ENCODE measurements at regions not wholly inside any gene's neighbourhood (a gene's known extent, or its start where the extent isn't known, plus 50 kb on each side); places are given as distances from the start of the nearest gene placed in this dataset.
A peak's percentile ranks its signal among the peaks of the same experiment; 100 is the strongest.
"Not testable (repeated sequence)": the region's sequence is repeated elsewhere in the genome, so short reads cannot be mapped to it uniquely, and the experiment has no call there.

- TF ChIP-seq CREB5 (CRISPR knock-in tag; IDR thresholded peaks at IDR 0.05; ENCODE audit: low read depth) (no peak), ESRRG (CRISPR knock-in tag; IDR thresholded peaks at IDR 0.05) (no peak), SNAI2 (CRISPR knock-in tag; IDR thresholded peaks at IDR 0.05) (no peak), BACH2 (CRISPR knock-in tag; IDR thresholded peaks at IDR 0.05; ENCODE audit: borderline replicate concordance) (no peak), GLIS3 (CRISPR knock-in tag; IDR thresholded peaks at IDR 0.05) (no peak), RARB (CRISPR knock-in tag; IDR thresholded peaks at IDR 0.05) (no peak), ZC3H10 (CRISPR knock-in tag; IDR thresholded peaks at IDR 0.05) (no peak), POU6F1 (CRISPR knock-in tag; IDR thresholded peaks at IDR 0.05; ENCODE audit: borderline replicate concordance, low read depth) (no peak)
- no peak for ATAC-seq
Observed at GRCh38 chr1:244154508-244154871, 103.4 kb downstream of the ZBTB18 start.

GRCh38 chr1:244154872-244155531, 103.9 kb downstream of the ZBTB18 start:
- ATAC-seq: peak; percentile 24; the same call in 1 of the 3 replicates
- TF ChIP-seq TOX (CRISPR knock-in tag; IDR thresholded peaks at IDR 0.05; ENCODE audit: borderline replicate concordance) (no peak), BACH2 (CRISPR knock-in tag; IDR thresholded peaks at IDR 0.05; ENCODE audit: borderline replicate concordance) (no peak), PPARA (CRISPR knock-in tag; IDR thresholded peaks at IDR 0.05; ENCODE audit: borderline replicate concordance) (no peak), SNAI2 (CRISPR knock-in tag; IDR thresholded peaks at IDR 0.05) (no peak), POU6F1 (CRISPR knock-in tag; IDR thresholded peaks at IDR 0.05; ENCODE audit: borderline replicate concordance, low read depth) (no peak), ZFP30 (CRISPR knock-in tag; IDR thresholded peaks at IDR 0.05) (no peak), ZFP3 (CRISPR knock-in tag; IDR thresholded peaks at IDR 0.05) (no peak), CSRNP3 (CRISPR knock-in tag; IDR thresholded peaks at IDR 0.05) (no peak), PATZ1 (CRISPR knock-in tag; IDR thresholded peaks at IDR 0.05; ENCODE audit: borderline replicate concordance) (no peak), RARB (CRISPR knock-in tag; IDR thresholded peaks at IDR 0.05) (no peak), TCF4 (CRISPR knock-in tag; IDR thresholded peaks at IDR 0.05; ENCODE audit: borderline replicate concordance) (no peak), CSDC2 (CRISPR knock-in tag; IDR thresholded peaks at IDR 0.05) (no peak), ESRRG (CRISPR knock-in tag; IDR thresholded peaks at IDR 0.05) (no peak), ZC3H10 (CRISPR knock-in tag; IDR thresholded peaks at IDR 0.05) (no peak), GLIS3 (CRISPR knock-in tag; IDR thresholded peaks at IDR 0.05) (no peak)

- no peak for ATAC-seq
- TF ChIP-seq ZFP30 (CRISPR knock-in tag; IDR thresholded peaks at IDR 0.05): no peak
- no peak for TF ChIP-seq CREB5 (CRISPR knock-in tag; IDR thresholded peaks at IDR 0.05; ENCODE audit: low read depth)
- TF ChIP-seq GLIS3 (CRISPR knock-in tag; IDR thresholded peaks at IDR 0.05): no peak
- no peak for TF ChIP-seq ARNTL (CRISPR knock-in tag; IDR thresholded peaks at IDR 0.05; ENCODE audit: borderline replicate concordance, low read depth)
- TF ChIP-seq TCF4 (CRISPR knock-in tag; IDR thresholded peaks at IDR 0.05; ENCODE audit: borderline replicate concordance): no peak
- TF ChIP-seq TSHZ2 (CRISPR knock-in tag; IDR thresholded peaks at IDR 0.05): no peak
- no peak for TF ChIP-seq PATZ1 (CRISPR knock-in tag; IDR thresholded peaks at IDR 0.05; ENCODE audit: borderline replicate concordance)
- no peak for TF ChIP-seq ZC3H10 (CRISPR knock-in tag; IDR thresholded peaks at IDR 0.05)
- TF ChIP-seq ISL1 (CRISPR knock-in tag; IDR thresholded peaks at IDR 0.05): no peak
- TF ChIP-seq ZNF565 (CRISPR knock-in tag; conservative IDR thresholded peaks at IDR 0.05; ENCODE audit: low read depth): no peak
- no peak for TF ChIP-seq TOX (CRISPR knock-in tag; IDR thresholded peaks at IDR 0.05; ENCODE audit: borderline replicate concordance)
- TF ChIP-seq ZNF70 (CRISPR knock-in tag; IDR thresholded peaks at IDR 0.05): no peak
Observed at GRCh38 chr1:244155661-244156060, 104.6 kb downstream of the ZBTB18 start.

GRCh38 chr1:244156617-244157016, 105.5 kb downstream of the ZBTB18 start:
- not testable (repeated sequence) for ATAC-seq

Data from SK-N-SH treated with all-trans-retinoic acid at 6 μM for 48 hours (cell line).